ENCODE measurements at regions not wholly inside any gene's neighbourhood (a gene's known extent, or its start where the extent isn't known, plus 50 kb on each side); places are given as distances from the start of the nearest gene placed in this dataset.

- H3K9me3 ChIP-seq (ENCODE audit: severe bottlenecking) = no peaks in the 10 kb centered on the region
- TF ChIP-seq CTCF (IDR thresholded peaks at IDR 0.05; ENCODE audit: low read depth, low read length) = no peak
- no peak overlapping the region for H3K27ac ChIP-seq
- H3K36me3 ChIP-seq = no peaks in the 10 kb centered on the region
- no peak overlapping the region for H3K4me3 ChIP-seq (ENCODE audit: low read depth, low read length)
- DNase-seq = no peak
- H3K27me3 ChIP-seq (ENCODE audit: insufficient read depth, low read depth, severe bottlenecking) = no peaks in the 10 kb centered on the region
Observed at GRCh38 chrX:7441586-7441985, 293.6 kb upstream of the PUDP start.

- Histone ChIP-seq H3K9me3 (ENCODE audit: severe bottlenecking) (no peaks in the 10 kb centered on the region), H3K27me3 (ENCODE audit: insufficient read depth, low read depth, severe bottlenecking) (no peaks in the 10 kb centered on the region), H3K36me3 (no peaks in the 10 kb centered on the region), H3K27ac (no peak overlapping the region), H3K4me3 (ENCODE audit: low read depth, low read length) (no peak overlapping the region)
- DNase-seq = no peak
- no peak for TF ChIP-seq CTCF (IDR thresholded peaks at IDR 0.05; ENCODE audit: low read depth, low read length)
Observed at GRCh38 chrX:7435822-7436221, 287.9 kb upstream of the PUDP start.

- H3K9me3 ChIP-seq (ENCODE audit: severe bottlenecking) = no peaks in the 10 kb centered on the region
- no peak for DNase-seq
- H3K27ac ChIP-seq = no peak overlapping the region
- no peaks in the 10 kb centered on the region for H3K36me3 ChIP-seq
- TF ChIP-seq CTCF (IDR thresholded peaks at IDR 0.05; ENCODE audit: low read depth, low read length) = no peak
- H3K27me3 ChIP-seq (ENCODE audit: insufficient read depth, low read depth, severe bottlenecking) = no peaks in the 10 kb centered on the region
- H3K4me3 ChIP-seq (ENCODE audit: low read depth, low read length) = no peak overlapping the region
Observed at GRCh38 chrX:7432901-7433300, 284.9 kb upstream of the PUDP start.

- Histone ChIP-seq H3K4me3 (ENCODE audit: low read depth, low read length) (no peak overlapping the region), H3K36me3 (no peaks in the 10 kb centered on the region), H3K27me3 (ENCODE audit: insufficient read depth, low read depth, severe bottlenecking) (no peaks in the 10 kb centered on the region), H3K27ac (no peak overlapping the region), H3K9me3 (ENCODE audit: severe bottlenecking) (peaks cover 2% of the 10 kb centered on the region)
- TF ChIP-seq CTCF (IDR thresholded peaks at IDR 0.05; ENCODE audit: low read depth, low read length) = no peak
- DNase-seq = no peak
Observed at GRCh38 chrX:7420717-7421116, 272.8 kb upstream of the PUDP start.

- no peak overlapping the region for H3K4me3 ChIP-seq (ENCODE audit: low read depth, low read length)
- no peaks in the 10 kb centered on the region for H3K27me3 ChIP-seq (ENCODE audit: insufficient read depth, low read depth, severe bottlenecking)
- no peak for TF ChIP-seq CTCF (IDR thresholded peaks at IDR 0.05; ENCODE audit: low read depth, low read length)
- no peak for DNase-seq
- H3K9me3 ChIP-seq (ENCODE audit: severe bottlenecking) = no peaks in the 10 kb centered on the region
- no peaks in the 10 kb centered on the region for H3K36me3 ChIP-seq
- no peak overlapping the region for H3K27ac ChIP-seq
Observed at GRCh38 chrX:7414753-7415152, 266.8 kb upstream of the PUDP start.

- Histone ChIP-seq H3K4me3 (ENCODE audit: low read depth, low read length) (no peak overlapping the region), H3K36me3 (no peaks in the 10 kb centered on the region), H3K27ac (no peak overlapping the region), H3K9me3 (ENCODE audit: severe bottlenecking) (no peaks in the 10 kb centered on the region), H3K27me3 (ENCODE audit: insufficient read depth, low read depth, severe bottlenecking) (no peaks in the 10 kb centered on the region)
- no peak for DNase-seq
- no peak for TF ChIP-seq CTCF (IDR thresholded peaks at IDR 0.05; ENCODE audit: low read depth, low read length)
Observed at GRCh38 chrX:7412840-7413239, 264.9 kb upstream of the PUDP start.

Measured in WERI-Rb-1 (cell line).